Right lung (tissue), 2 donors: ENCODE measurements at regions not wholly inside any gene's neighbourhood (a gene's known extent, or its start where the extent isn't known, plus 50 kb on each side); places are given as distances from the start of the nearest gene placed in this dataset.
"Not testable (repeated sequence)": the region's sequence is repeated elsewhere in the genome, so short reads cannot be mapped to it uniquely, and the experiment has no call there.

Experiments
- DNase-seq, 2 donors: peaks; one replicate each; pipeline ENCODE4 v3.0.0-alpha.2; 2013

GRCh38 chr3:76198086-76198485 is 412.7 kb upstream of the ZNF717 start:
- DNase-seq = no peak

- DNase-seq = no peak
These were observed 414.0 kb upstream of the ZNF717 start for GRCh38 chr3:76199382-76199781.

- no peak for DNase-seq
These were observed 418.2 kb upstream of the ZNF717 start for GRCh38 chr3:76203578-76203977.

GRCh38 chr3:76206346-76206745 is 421.0 kb upstream of the ZNF717 start:
- DNase-seq = no peak

GRCh38 chr3:76212679-76213078 is 427.3 kb upstream of the ZNF717 start:
- DNase-seq = no peak

- DNase-seq = peak; percentile 40 to 42
These were observed 436.9 kb upstream of the ZNF717 start for GRCh38 chr3:76222201-76222600.

- no peak for DNase-seq
These were observed 445.9 kb upstream of the ZNF717 start for GRCh38 chr3:76231258-76231657.

GRCh38 chr3:76242886-76243753 is 457.8 kb upstream of the ZNF717 start:
- no peak for DNase-seq

GRCh38 chr3:76245073-76245472 is 459.7 kb upstream of the ZNF717 start:
- DNase-seq = no peak

- no peak for DNase-seq
These were observed 460.3 kb upstream of the ZNF717 start for GRCh38 chr3:76245622-76246021.

- DNase-seq = no peak
These were observed 479.1 kb upstream of the ZNF717 start for GRCh38 chr3:76264496-76264895.

- no peak for DNase-seq
These were observed 479.6 kb upstream of the ZNF717 start for GRCh38 chr3:76264911-76265310.

GRCh38 chr3:76266511-76266910 is 481.2 kb upstream of the ZNF717 start:
- peak; percentile 13 to 14 for DNase-seq

GRCh38 chr3:76267851-76268380 is 482.6 kb upstream of the ZNF717 start:
- no peak for DNase-seq

GRCh38 chr3:76293856-76294255 is 508.5 kb upstream of the ZNF717 start:
- DNase-seq = no peak

- no peak for DNase-seq
These were observed 515.4 kb upstream of the ZNF717 start for GRCh38 chr3:76300746-76301145.

GRCh38 chr3:76307556-76307955 is 522.2 kb upstream of the ZNF717 start:
- DNase-seq = no peak

GRCh38 chr3:76308541-76308940 is 523.2 kb upstream of the ZNF717 start:
- DNase-seq = peak in 1 of 2 donors; percentile 20

- DNase-seq = peak; percentile 50 to 74
These were observed 524.7 kb upstream of the ZNF717 start for GRCh38 chr3:76310089-76310488.

GRCh38 chr3:76310667-76311066 is 525.3 kb upstream of the ZNF717 start:
- DNase-seq = peak; percentile 73 to 80

- DNase-seq = no peak
These were observed 526.6 kb upstream of the ZNF717 start for GRCh38 chr3:76311941-76312340.

- not testable (repeated sequence) for DNase-seq
These were observed 530.6 kb upstream of the ZNF717 start for GRCh38 chr3:76315906-76316305.

- no peak for DNase-seq
These were observed 536.3 kb upstream of the ZNF717 start for GRCh38 chr3:76321614-76322013.

- DNase-seq = no peak
These were observed 538.8 kb upstream of the ZNF717 start for GRCh38 chr3:76324101-76324500.
